ENCODE measurements at regions not wholly inside any gene's neighbourhood (a gene's known extent, or its start where the extent isn't known, plus 50 kb on each side); places are given as distances from the start of the nearest gene placed in this dataset.

- TF ChIP-seq, protein P1, sequence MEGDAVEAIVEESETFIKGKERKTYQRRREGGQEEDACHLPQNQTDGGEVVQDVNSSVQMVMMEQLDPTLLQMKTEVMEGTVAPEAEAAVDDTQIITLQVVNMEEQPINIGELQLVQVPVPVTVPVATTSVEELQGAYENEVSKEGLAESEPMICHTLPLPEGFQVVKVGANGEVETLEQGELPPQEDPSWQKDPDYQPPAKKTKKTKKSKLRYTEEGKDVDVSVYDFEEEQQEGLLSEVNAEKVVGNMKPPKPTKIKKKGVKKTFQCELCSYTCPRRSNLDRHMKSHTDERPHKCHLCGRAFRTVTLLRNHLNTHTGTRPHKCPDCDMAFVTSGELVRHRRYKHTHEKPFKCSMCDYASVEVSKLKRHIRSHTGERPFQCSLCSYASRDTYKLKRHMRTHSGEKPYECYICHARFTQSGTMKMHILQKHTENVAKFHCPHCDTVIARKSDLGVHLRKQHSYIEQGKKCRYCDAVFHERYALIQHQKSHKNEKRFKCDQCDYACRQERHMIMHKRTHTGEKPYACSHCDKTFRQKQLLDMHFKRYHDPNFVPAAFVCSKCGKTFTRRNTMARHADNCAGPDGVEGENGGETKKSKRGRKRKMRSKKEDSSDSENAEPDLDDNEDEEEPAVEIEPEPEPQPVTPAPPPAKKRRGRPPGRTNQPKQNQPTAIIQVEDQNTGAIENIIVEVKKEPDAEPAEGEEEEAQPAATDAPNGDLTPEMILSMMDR (IDR thresholded peaks at IDR 0.05; ENCODE audit: low read depth, low read length, missing input control): no peak
- no peak for TF ChIP-seq ZBTB33 (IDR thresholded peaks at IDR 0.05)
- TF ChIP-seq, protein P2, sequence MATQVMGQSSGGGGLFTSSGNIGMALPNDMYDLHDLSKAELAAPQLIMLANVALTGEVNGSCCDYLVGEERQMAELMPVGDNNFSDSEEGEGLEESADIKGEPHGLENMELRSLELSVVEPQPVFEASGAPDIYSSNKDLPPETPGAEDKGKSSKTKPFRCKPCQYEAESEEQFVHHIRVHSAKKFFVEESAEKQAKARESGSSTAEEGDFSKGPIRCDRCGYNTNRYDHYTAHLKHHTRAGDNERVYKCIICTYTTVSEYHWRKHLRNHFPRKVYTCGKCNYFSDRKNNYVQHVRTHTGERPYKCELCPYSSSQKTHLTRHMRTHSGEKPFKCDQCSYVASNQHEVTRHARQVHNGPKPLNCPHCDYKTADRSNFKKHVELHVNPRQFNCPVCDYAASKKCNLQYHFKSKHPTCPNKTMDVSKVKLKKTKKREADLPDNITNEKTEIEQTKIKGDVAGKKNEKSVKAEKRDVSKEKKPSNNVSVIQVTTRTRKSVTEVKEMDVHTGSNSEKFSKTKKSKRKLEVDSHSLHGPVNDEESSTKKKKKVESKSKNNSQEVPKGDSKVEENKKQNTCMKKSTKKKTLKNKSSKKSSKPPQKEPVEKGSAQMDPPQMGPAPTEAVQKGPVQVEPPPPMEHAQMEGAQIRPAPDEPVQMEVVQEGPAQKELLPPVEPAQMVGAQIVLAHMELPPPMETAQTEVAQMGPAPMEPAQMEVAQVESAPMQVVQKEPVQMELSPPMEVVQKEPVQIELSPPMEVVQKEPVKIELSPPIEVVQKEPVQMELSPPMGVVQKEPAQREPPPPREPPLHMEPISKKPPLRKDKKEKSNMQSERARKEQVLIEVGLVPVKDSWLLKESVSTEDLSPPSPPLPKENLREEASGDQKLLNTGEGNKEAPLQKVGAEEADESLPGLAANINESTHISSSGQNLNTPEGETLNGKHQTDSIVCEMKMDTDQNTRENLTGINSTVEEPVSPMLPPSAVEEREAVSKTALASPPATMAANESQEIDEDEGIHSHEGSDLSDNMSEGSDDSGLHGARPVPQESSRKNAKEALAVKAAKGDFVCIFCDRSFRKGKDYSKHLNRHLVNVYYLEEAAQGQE (IDR thresholded peaks at IDR 0.05): no peak
These were observed 283.5 kb downstream of the RWDD3 start for GRCh38 chr1:95517506-95517905.

Data from liver (tissue), 2 donors.